GM12878 (cell line): ENCODE measurements at regions not wholly inside any gene's neighbourhood (a gene's known extent, or its start where the extent isn't known, plus 50 kb on each side); places are given as distances from the start of the nearest gene placed in this dataset.

Source experiments
- ATAC-seq: fragments of 200-7000 bp; cut with Tn5 transposase; 3 replicates; pipeline ENCODE4 v1.9.1; 2020; ENCODE audit warnings: mild to moderate bottlenecking, moderate library complexity
- BruUV-seq: library from RNA; stranded (reverse); fragments of 400-500 nt; replicated peaks from 2 replicates; lab custom pipeline; 2021; lab: Mats Ljungman, UMichigan
- CTCF ChIA-PET: fragments of 300-600 bp; sonication (Branson Sonifier 250); formaldehyde crosslinking; extraction: SDS; loops from one replicate; lab custom pipeline; 2021; ENCODE audit warnings: inconsistent platforms; lab: Yijun Ruan, JAX
- POLR2A ChIA-PET: fragments of 350-600 bp; formaldehyde crosslinking; extraction: SDS; loops from one replicate; lab custom pipeline; 2021; ENCODE audit warnings: inconsistent platforms; lab: Charles Lee
- RAD21 ChIA-PET: fragments of 300-600 bp; sonication (Branson Sonifier 250); formaldehyde crosslinking; loops from one replicate; lab custom pipeline; 2023; ENCODE audit warnings: antibody characterized with exemption; ENCODE audit not compliant: unreplicated experiment; lab: Charles Lee
- SMC1A ChIA-PET: fragments of 300-600 bp; sonication (Branson Sonifier 250); formaldehyde crosslinking; loops from one replicate; lab custom pipeline; 2023; ENCODE audit not compliant: unreplicated experiment, uncharacterized antibody; lab: Charles Lee
- DNase-seq: peaks from one replicate; pipeline ENCODE4 v3.0.0-alpha.2; 2011; ENCODE audit warnings: low read depth, low spot score
- FAIRE-seq: peaks from 3 replicates; lab custom pipeline; 2011; peaks lifted over from hg19 to GRCh38; lab: Jason Lieb, UNC
- H2AFZ ChIP-seq: 2 replicates; pipeline ENCODE4 v1.6.0; 2011; ENCODE audit warnings: low read depth, low read length, control low read depth; ENCODE audit not compliant: control insufficient read depth
- H3K27ac ChIP-seq: 2 replicates; pipeline ENCODE4 v1.5.1; 2011; ENCODE audit warnings: control low read depth; ENCODE audit not compliant: control insufficient read depth, insufficient read depth
- H3K27me3 ChIP-seq, 2 experiments: replicated peaks in 1 of 2; 2 replicates each; pipeline versions ENCODE4 v1.6.0 to v1.6.1; 2011; ENCODE audit warnings: low read length in 1 of 2; ENCODE audit not compliant: control insufficient read depth in 2 of 2, insufficient read depth in 2 of 2
- H3K36me3 ChIP-seq, 2 experiments: 2 replicates each; pipeline ENCODE4 v1.5.1; 2011; ENCODE audit warnings: low read length in 1 of 2; ENCODE audit not compliant: control insufficient read depth in 2 of 2, insufficient read depth in 2 of 2
- H3K4me1 ChIP-seq: 2 replicates; pipeline ENCODE4 v1.6.1; 2011; ENCODE audit warnings: mild to moderate bottlenecking, low read length, moderate library complexity, mixed read lengths; ENCODE audit not compliant: control insufficient read depth, insufficient read depth
- H3K4me2 ChIP-seq: 2 replicates; pipeline ENCODE4 v1.6.0; 2011; ENCODE audit warnings: control low read depth; ENCODE audit not compliant: control insufficient read depth, insufficient read depth
- H3K4me3 ChIP-seq: fragments of 200-600 bp; sonication (generic); 2 replicates; pipeline ENCODE4 v1.5.1; 2016
- H3K79me2 ChIP-seq: 2 replicates; pipeline ENCODE4 v1.6.0; 2011; ENCODE audit warnings: low read length; ENCODE audit not compliant: control insufficient read depth, insufficient read depth
- H3K9ac ChIP-seq: 2 replicates; pipeline ENCODE4 v1.8.0; 2011; ENCODE audit warnings: low read length, control low read depth, mixed read lengths; ENCODE audit not compliant: control insufficient read depth, insufficient read depth
- H3K9me3 ChIP-seq: replicated peaks from 3 replicates; pipeline ENCODE4 v1.5.1; 2011; ENCODE audit warnings: mild to moderate bottlenecking, low read length; ENCODE audit not compliant: control insufficient read depth, insufficient read depth
- H4K20me1 ChIP-seq: 2 replicates; pipeline ENCODE4 v1.6.0; 2011; ENCODE audit not compliant: control insufficient read depth, insufficient read depth
- CEBPB ChIP-seq, 2 experiments: fragments of 150-350 bp in 1 of 2; IDR thresholded peaks; 2 replicates each; pipeline ENCODE4 v1.6.1; 2012 to 2014; ENCODE audit warnings: low read depth in 2 of 2, low read length in 2 of 2, borderline replicate concordance in 1 of 2, inconsistent platforms in 1 of 2
- CUX1 ChIP-seq: IDR thresholded peaks from 2 replicates; pipeline ENCODE4 v1.6.1; 2012; ENCODE audit warnings: improper control_type of control experiment, low read depth, low read length; ENCODE audit not compliant: insufficient replicate concordance
- HDAC6 ChIP-seq: fragments of 200-600 bp; sonication (generic); IDR thresholded peaks from one replicate; pipeline ENCODE4 v1.8.0; 2017; ENCODE audit warnings: antibody characterized with exemption; ENCODE audit not compliant: unreplicated experiment
- IKZF2 ChIP-seq, 2 experiments: fragments of 450-650 bp; IDR thresholded peaks; 2 replicates each; pipeline ENCODE4 v1.6.1; 2017; ENCODE audit warnings: mild to moderate bottlenecking in 2 of 2, moderate library complexity in 2 of 2
- JUNB ChIP-seq: IDR thresholded peaks from 2 replicates; pipeline ENCODE4 v1.6.1; 2016; ENCODE audit warnings: antibody characterized with exemption, mild to moderate bottlenecking
- KDM1A ChIP-seq: fragments of 200-600 bp; sonication (generic); IDR thresholded peaks from 2 replicates; pipeline ENCODE4 v1.6.1; 2016; ENCODE audit warnings: borderline replicate concordance
- RAD21 ChIP-seq: IDR thresholded peaks from 2 replicates; pipeline ENCODE4 v1.6.1; 2011; ENCODE audit warnings: mild to moderate bottlenecking, low read depth, low read length, moderate library complexity; ENCODE audit not compliant: insufficient read depth
- SMAD5 ChIP-seq: IDR thresholded peaks from 2 replicates; pipeline ENCODE4 v1.6.1; 2016; ENCODE audit warnings: antibody characterized with exemption, low read depth
- TAF1 ChIP-seq: IDR thresholded peaks from 2 replicates; pipeline ENCODE4 v1.6.1; 2011; ENCODE audit warnings: mild to moderate bottlenecking, low read depth, low read length, borderline replicate concordance
- TARDBP ChIP-seq: IDR thresholded peaks from 2 replicates; pipeline ENCODE4 v1.6.1; 2016; ENCODE audit warnings: borderline replicate concordance
- ZNF384 ChIP-seq: IDR thresholded peaks from 2 replicates; pipeline ENCODE4 v1.6.1; 2012; ENCODE audit warnings: low read depth, mild to moderate bottlenecking, low read length, improper control_type of control experiment, borderline replicate concordance
- WGBS: methylation state at CpG from one replicate; pipeline ENCODE4 v1.1.6; 2016; ENCODE audit warnings: low lambda C conversion rate; ENCODE audit not compliant: insufficient replicate concordance, insufficient coverage; ENCODE audit errors: missing lambda C conversion rate; 5-methylcytosine and 5-hydroxymethylcytosine counted together
- in situ Hi-C: fragments of 300-500 bp; cut with MboI; formaldehyde crosslinking; loops from 9 replicates; pipeline ENCODE4 v1.14.3; 2018; ENCODE audit warnings: mixed read lengths
- intact Hi-C: fragments of 100-400 bp; cut with micrococcal nuclease; formaldehyde crosslinking; loops from one replicate; pipeline ENCODE4 v1.14.2; 2022; ENCODE audit not compliant: unreplicated experiment
- TF ChIP-seq, protein P1 (sequence below): fragments of 450-650 bp; IDR thresholded peaks from 2 replicates; pipeline ENCODE4 v1.6.1; 2017; ENCODE audit warnings: antibody characterized with exemption, mild to moderate bottlenecking, moderate library complexity
- TF ChIP-seq, protein P2 (sequence below): fragments of 450-650 bp; IDR thresholded peaks from 2 replicates; pipeline ENCODE4 v1.6.1; 2016; ENCODE audit warnings: mild to moderate bottlenecking, moderate library complexity, borderline replicate concordance

DNA sequence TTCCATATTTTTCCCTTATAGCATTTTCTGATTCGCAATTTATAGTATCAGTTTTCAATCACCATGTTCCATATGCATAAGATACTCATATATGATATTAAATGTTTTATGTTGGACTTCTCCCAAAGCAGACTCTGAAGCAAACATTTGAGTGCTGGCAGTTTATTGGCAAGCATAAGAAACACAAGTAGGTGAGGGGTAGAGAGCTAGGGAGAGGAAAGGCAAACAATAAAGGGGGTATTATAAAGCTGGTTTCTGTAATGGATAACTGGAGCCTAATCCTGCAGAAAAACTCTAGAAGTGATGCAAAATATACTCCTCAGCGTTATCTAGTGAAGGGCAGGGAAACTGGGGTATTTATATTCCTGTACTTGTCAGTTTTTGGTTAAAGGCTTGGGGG lies 491.5 kb upstream of the TGFBR2 start:
- ChIA-PET SMC1A (no interaction called here), CTCF (interaction anchor here (1.5 to 4.1 kb wide), 2 partner anchors 84 to 579 kb away, joined by 8 to 24 read pairs; no protein-coding TSS in a partner anchor)
- WGBS = 0% methylated on average over 2 of the region's 2 CpGs
- no peak for TF ChIP-seq KDM1A
- TF ChIP-seq ZNF384 = no peak
- TF ChIP-seq JUNB = no peak
- TF ChIP-seq SMAD5 = no peak
- no peak for TF ChIP-seq TAF1
- TF ChIP-seq CUX1 = no peak
- TF ChIP-seq, protein P1, sequence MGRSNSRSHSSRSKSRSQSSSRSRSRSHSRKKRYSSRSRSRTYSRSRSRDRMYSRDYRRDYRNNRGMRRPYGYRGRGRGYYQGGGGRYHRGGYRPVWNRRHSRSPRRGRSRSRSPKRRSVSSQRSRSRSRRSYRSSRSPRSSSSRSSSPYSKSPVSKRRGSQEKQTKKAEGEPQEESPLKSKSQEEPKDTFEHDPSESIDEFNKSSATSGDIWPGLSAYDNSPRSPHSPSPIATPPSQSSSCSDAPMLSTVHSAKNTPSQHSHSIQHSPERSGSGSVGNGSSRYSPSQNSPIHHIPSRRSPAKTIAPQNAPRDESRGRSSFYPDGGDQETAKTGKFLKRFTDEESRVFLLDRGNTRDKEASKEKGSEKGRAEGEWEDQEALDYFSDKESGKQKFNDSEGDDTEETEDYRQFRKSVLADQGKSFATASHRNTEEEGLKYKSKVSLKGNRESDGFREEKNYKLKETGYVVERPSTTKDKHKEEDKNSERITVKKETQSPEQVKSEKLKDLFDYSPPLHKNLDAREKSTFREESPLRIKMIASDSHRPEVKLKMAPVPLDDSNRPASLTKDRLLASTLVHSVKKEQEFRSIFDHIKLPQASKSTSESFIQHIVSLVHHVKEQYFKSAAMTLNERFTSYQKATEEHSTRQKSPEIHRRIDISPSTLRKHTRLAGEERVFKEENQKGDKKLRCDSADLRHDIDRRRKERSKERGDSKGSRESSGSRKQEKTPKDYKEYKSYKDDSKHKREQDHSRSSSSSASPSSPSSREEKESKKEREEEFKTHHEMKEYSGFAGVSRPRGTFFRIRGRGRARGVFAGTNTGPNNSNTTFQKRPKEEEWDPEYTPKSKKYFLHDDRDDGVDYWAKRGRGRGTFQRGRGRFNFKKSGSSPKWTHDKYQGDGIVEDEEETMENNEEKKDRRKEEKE = no peak
- no peak for TF ChIP-seq TARDBP
- TF ChIP-seq HDAC6 = no peak
- TF ChIP-seq RAD21 = no peak
- no peak for TF ChIP-seq IKZF2 (IDR thresholded peaks at IDR 0.05)
- TF ChIP-seq CEBPB (IDR thresholded peaks at IDR 0.05; ENCODE audit: borderline replicate concordance in 1 of 2, low read depth in 2 of 2, low read length in 2 of 2) = no peak
- TF ChIP-seq, protein P2, sequence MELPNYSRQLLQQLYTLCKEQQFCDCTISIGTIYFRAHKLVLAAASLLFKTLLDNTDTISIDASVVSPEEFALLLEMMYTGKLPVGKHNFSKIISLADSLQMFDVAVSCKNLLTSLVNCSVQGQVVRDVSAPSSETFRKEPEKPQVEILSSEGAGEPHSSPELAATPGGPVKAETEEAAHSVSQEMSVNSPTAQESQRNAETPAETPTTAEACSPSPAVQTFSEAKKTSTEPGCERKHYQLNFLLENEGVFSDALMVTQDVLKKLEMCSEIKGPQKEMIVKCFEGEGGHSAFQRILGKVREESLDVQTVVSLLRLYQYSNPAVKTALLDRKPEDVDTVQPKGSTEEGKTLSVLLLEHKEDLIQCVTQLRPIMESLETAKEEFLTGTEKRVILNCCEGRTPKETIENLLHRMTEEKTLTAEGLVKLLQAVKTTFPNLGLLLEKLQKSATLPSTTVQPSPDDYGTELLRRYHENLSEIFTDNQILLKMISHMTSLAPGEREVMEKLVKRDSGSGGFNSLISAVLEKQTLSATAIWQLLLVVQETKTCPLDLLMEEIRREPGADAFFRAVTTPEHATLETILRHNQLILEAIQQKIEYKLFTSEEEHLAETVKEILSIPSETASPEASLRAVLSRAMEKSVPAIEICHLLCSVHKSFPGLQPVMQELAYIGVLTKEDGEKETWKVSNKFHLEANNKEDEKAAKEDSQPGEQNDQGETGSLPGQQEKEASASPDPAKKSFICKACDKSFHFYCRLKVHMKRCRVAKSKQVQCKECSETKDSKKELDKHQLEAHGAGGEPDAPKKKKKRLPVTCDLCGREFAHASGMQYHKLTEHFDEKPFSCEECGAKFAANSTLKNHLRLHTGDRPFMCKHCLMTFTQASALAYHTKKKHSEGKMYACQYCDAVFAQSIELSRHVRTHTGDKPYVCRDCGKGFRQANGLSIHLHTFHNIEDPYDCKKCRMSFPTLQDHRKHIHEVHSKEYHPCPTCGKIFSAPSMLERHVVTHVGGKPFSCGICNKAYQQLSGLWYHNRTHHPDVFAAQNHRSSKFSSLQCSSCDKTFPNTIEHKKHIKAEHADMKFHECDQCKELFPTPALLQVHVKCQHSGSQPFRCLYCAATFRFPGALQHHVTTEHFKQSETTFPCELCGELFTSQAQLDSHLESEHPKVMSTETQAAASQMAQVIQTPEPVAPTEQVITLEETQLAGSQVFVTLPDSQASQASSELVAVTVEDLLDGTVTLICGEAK = no peak

More for the DNA sequence above, 491.5 kb upstream of the TGFBR2 start:
- H3K36me3 ChIP-seq = no peaks in the 10 kb centered on the region
- no peaks in the 10 kb centered on the region for H3K79me2 ChIP-seq
- H3K4me3 ChIP-seq = no peak overlapping the region
- H3K9ac ChIP-seq = no peak overlapping the region
- H3K4me1 ChIP-seq = no peaks in the 10 kb centered on the region
- POLR2A ChIA-PET = no interaction called here
- no peaks in the 10 kb centered on the region for H4K20me1 ChIP-seq
- in situ Hi-C loops = no loop called here
- no TSS peak for BruUV-seq
- intact Hi-C loops = no loop called here
- H2AFZ ChIP-seq = no peak overlapping the region
- H3K4me2 ChIP-seq = no peak overlapping the region
- no peaks in the 10 kb centered on the region for H3K9me3 ChIP-seq
- H3K27me3 ChIP-seq = no peaks in the 10 kb centered on the region
- RAD21 ChIA-PET = interaction anchor here (0.6 kb wide), 1 partner anchor 423 kb away, joined by 3 read pairs; no protein-coding TSS in a partner anchor
- no peak for FAIRE-seq
- DNase-seq = no peak
- no peak for ATAC-seq
- no peak overlapping the region for H3K27ac ChIP-seq
